ENCODE measurements at regions not wholly inside any gene's neighbourhood (a gene's known extent, or its start where the extent isn't known, plus 50 kb on each side); places are given as distances from the start of the nearest gene placed in this dataset.
"Not testable (repeated sequence)": the region's sequence is repeated elsewhere in the genome, so short reads cannot be mapped to it uniquely, and the experiment has no call there.

- DNase-seq, result no peak
Measured at GRCh38 chr6:119942078-119942752, 592.7 kb upstream of the MAN1A1 start.

- DNase-seq, result no peak
Measured at GRCh38 chr6:119938752-119939151, 589.2 kb upstream of the MAN1A1 start.

- no peak for DNase-seq
Measured at GRCh38 chr6:119934816-119935215, 585.3 kb upstream of the MAN1A1 start.

GRCh38 chr6:119929121-119929520 lies 579.6 kb upstream of the MAN1A1 start:
- DNase-seq, result no peak

GRCh38 chr6:119924888-119925287 lies 575.3 kb upstream of the MAN1A1 start:
- DNase-seq, result not testable (repeated sequence)

GRCh38 chr6:119922814-119923213 lies 573.3 kb upstream of the MAN1A1 start:
- no peak for DNase-seq

GRCh38 chr6:119921491-119922010 lies 572.0 kb upstream of the MAN1A1 start:
- DNase-seq, result no peak

- no peak for DNase-seq
Measured at GRCh38 chr6:119917186-119917585, 567.6 kb upstream of the MAN1A1 start.

- no peak for DNase-seq
Measured at GRCh38 chr6:119915971-119916370, 566.4 kb upstream of the MAN1A1 start.

- no peak for DNase-seq
Measured at GRCh38 chr6:119908157-119908556, 558.6 kb upstream of the MAN1A1 start.

- DNase-seq, result no peak
Measured at GRCh38 chr6:119902681-119903080, 553.1 kb upstream of the MAN1A1 start.

- DNase-seq, result no peak
Measured at GRCh38 chr6:119896806-119897205, 547.2 kb upstream of the MAN1A1 start.

- no peak for DNase-seq
Measured at GRCh38 chr6:119895626-119896025, 546.1 kb upstream of the MAN1A1 start.

GRCh38 chr6:119894811-119895210 lies 545.2 kb upstream of the MAN1A1 start:
- no peak for DNase-seq

GRCh38 chr6:119891644-119892043 lies 542.1 kb upstream of the MAN1A1 start:
- no peak for DNase-seq

- DNase-seq, result no peak
Measured at GRCh38 chr6:119891206-119891605, 541.6 kb upstream of the MAN1A1 start.

- no peak for DNase-seq
Measured at GRCh38 chr6:119890470-119890869, 540.9 kb upstream of the MAN1A1 start.

- DNase-seq, result no peak
Measured at GRCh38 chr6:119887666-119888065, 538.1 kb upstream of the MAN1A1 start.

GRCh38 chr6:119881416-119881815 lies 531.9 kb upstream of the MAN1A1 start:
- DNase-seq, result no peak

GRCh38 chr6:119880840-119881239 lies 531.3 kb upstream of the MAN1A1 start:
- no peak for DNase-seq

GRCh38 chr6:119879731-119880130 lies 530.2 kb upstream of the MAN1A1 start:
- no peak for DNase-seq

- DNase-seq, result no peak
Measured at GRCh38 chr6:119874381-119874780, 524.8 kb upstream of the MAN1A1 start.

GRCh38 chr6:119873107-119873506 lies 523.5 kb upstream of the MAN1A1 start:
- no peak for DNase-seq

- no peak for DNase-seq
Measured at GRCh38 chr6:119871520-119871919, 522.0 kb upstream of the MAN1A1 start.

Measured in activated effector memory CD4-positive, alpha-beta T cell treated with anti-CD3 and anti-CD28 coated beads, Interleukin-2, amount 50 U/mL, for 16 hours (primary cell).